HG03175 (cell line): ENCODE measurements at regions not wholly inside any gene's neighbourhood (a gene's known extent, or its start where the extent isn't known, plus 50 kb on each side); places are given as distances from the start of the nearest gene placed in this dataset.

Experiments used
- ATAC-seq: cut with Tn5 transposase; IDR thresholded peaks from one replicate; pipeline ENCODE4 v1.9.1; 2021; ENCODE audit warnings: mild to moderate bottlenecking, moderate library complexity; ENCODE audit not compliant: unreplicated experiment

DNA sequence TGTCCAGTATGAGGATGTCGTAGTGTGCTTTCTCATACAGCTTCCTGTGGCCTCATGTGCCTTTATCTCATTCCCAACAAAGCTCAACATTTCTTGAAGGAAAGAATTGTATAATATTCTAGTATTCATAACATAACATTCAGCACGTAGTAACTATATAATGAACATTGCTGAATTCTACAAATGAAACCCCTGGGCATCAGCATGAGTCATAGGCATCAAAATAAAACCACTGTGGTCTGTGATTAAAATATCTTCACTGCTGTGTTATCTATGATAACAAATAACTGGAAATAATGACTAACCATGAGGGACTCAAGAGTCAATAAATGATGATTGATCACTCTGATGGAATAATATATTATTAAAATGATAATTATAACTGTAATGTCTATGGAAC, 255.2 kb downstream of the EMP1 start:
- ATAC-seq, result no peak

DNA sequence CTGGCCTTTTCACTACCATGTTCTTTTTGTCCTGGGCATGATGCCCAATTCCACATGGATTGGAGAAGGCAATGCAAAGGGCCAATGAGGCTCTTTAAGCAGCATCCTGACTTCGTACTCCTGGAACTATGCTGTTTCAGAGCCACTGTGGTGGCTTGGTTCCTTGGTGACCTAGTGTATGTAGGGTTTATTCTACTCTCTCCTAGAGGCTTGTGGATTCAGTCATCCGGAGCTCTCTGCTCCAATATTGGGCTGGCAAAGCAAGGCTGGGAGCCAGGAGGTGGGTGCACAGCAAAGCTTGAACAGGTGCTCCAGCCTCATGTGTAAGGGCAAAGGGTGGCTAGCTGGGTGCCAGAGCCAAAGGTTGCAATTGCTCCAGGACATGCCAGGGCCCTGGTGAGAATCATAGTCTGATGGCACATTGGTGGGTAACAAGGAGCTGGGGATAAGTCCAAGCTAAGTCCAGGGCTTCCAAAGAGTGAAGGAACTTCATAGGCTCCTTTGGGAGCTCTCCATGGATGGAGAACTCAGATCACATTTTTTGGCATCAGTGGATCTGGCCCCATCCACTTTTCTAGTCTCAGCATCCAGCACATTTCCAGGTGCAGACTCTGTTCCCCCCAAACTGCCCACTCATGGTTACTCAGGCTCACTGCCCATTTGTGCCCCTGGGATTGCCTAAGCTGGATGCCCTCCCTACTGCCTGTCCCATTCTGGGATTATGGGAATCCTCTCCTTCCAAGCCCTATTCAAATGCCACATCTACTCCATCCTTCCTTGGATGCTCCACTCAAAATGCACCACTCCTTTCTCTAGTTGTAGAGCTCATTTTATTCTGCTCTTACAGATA, 253.9 kb downstream of the EMP1 start:
- no peak for ATAC-seq

DNA sequence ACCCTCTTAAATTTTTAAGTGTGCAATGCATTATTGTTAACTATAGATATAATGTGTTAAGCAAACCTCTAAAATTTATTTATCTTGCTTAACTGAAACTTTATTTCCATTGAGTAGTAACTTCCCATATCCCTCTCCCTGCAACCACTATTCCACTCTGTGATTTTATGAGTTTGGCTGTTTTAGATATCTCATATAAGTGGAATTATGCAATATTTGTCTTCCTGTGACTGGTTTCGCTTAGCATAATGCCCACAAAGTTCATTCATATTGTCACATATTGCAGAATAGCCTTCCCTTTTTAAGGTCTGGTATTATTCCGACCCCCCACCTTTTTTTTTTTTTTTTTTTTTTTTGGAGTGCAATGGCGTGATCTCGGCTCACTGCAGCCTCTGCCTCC, 247.6 kb downstream of the EMP1 start:
- ATAC-seq, result no peak

DNA sequence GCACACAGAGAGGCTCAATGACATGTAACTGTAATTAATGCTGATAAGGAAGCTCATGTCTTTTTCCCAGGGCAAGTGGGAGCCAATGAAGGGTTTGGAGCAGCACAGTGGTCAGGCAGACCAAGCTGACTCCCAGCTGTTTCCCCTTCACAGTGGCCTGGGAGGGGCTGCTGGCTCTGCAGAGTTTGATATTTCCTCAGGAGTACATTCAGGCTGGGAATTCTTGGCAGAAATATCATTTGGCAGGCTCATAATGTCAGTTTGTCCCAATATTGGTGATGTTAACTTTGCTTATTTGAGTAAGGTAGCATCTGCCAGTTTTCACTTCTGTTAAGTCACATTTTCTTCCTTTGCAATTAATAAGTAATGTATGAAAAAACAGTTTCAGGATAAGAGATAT, 247.0 kb downstream of the EMP1 start:
- ATAC-seq, result no peak

DNA sequence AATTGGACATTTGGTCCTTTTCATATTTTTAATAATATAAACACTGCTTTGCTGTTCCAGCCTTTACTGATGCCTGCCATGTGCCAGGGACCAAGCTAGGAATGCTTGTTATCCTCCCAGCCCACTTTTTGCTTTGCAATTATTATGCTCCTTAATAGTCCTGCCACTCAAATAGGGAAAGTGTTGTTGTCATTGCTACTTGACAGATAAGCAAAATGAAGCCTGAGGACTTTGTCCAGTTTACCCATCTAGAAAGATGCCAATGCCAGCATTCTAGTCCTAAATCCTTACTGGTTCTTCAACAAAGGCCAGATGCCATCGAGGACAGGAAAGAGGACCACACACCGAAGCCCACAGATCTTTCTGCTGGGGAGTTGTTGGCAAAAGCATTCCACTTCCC, 246.5 kb downstream of the EMP1 start:
- no peak for ATAC-seq

DNA sequence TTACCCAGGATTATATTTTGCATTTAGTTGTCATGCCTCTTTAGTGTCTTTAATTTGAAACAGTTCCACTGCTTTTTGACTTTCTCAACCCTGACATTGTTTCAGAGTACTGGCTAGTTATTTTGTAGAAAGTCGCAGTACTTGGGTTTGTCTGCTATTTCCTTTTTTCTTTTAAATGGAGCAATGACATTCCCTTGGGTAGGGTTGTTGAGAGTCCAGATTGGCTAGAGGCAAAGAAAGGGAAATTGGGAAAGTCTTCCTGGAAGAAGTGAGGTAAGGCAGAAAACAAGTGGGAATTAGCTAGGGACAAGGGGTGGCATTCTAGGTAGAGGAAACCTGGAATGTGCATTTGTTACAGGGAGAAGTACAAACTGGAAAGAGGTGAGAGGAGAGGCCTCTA, 245.9 kb downstream of the EMP1 start:
- ATAC-seq, result no peak

DNA sequence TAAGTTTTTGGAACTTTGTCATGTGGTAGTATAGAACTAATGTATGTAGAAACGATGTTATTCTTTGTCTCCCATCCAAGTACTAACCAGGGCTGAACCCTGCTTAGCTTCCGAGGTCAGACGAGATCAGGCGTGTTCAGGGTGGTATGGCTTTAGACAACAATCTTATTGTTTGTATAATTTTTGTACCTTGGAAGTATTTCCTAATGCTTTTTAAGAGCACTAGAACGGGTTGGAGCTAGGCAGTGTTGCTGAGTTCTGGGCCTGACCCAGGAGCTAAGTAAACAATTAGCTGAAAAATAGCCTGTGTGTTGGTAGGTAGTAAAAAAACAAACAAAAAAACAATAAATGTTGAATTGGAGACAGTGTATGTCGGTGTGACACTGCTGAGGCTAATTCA, 244.3 kb downstream of the EMP1 start:
- ATAC-seq, result no peak

DNA sequence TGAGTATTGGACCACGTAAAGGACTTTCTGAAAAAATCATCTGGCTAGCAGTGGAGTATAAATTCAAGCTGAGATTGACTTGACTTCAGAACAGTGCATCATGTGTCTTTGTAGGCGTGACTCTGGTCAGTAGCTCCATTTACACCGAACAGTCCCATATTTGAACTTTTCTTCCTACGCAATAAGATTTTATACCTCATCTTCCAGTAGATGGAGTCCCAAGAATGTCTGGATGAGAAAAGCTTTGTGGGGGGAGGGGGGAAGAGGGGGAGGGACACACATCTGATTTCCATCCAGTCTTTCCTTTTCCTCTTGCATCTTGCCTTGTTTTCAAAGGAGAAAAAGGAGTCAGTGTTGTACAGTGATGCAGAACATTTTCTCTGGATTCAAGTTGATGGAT, 241.0 kb downstream of the EMP1 start:
- no peak for ATAC-seq

DNA sequence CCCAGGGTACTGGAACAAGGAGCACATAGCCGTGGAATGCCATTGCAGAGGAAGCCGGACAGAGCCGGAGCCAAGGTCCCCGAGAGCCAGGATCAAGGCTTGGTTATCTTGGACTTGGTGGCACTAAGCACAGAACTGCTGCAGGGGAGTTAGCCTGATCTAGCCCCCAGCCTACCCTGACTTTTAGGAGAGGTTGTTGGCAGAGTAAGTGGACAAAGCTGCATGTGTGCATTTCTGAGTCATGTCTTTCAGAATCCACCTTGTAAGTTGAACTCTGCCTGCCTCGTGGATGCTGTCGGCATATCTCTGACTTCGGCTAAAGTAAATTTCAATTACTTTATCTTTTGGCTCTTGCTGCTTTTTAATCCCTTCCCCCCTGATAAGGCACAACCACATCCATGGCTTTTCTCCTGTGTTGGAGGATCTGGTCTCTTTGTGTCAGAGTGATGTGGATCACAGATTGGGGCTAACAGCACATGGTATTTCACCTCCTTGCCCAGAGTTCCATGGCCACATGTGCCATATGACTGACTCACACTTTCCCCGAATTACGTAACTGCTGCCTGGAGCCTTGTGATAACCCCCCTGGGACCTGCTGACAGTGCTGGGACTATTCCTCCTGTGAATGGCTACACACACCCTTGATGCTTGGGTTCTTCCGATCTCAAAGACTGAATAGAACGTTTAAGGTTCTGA, 240.3 kb downstream of the EMP1 start:
- no peak for ATAC-seq

DNA sequence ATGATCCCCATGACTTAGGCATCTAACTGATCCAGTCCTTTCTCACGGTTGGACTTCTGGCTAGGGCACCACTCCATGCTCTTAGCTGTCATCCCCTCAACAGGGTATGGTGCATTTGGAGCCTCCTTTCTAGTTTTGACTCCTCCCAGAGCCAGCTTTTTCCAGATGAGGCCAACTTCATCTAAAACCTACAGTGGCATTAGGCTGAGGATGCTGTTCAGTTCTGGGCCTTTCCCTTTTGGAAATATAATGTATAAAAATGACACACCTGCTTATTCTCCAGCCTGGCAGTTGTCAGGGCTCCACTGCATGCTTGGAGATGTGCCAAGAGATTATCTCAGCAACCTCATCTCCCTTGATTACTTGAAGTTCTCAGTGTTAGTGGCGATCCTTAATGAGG, 239.7 kb downstream of the EMP1 start:
- no peak for ATAC-seq

DNA sequence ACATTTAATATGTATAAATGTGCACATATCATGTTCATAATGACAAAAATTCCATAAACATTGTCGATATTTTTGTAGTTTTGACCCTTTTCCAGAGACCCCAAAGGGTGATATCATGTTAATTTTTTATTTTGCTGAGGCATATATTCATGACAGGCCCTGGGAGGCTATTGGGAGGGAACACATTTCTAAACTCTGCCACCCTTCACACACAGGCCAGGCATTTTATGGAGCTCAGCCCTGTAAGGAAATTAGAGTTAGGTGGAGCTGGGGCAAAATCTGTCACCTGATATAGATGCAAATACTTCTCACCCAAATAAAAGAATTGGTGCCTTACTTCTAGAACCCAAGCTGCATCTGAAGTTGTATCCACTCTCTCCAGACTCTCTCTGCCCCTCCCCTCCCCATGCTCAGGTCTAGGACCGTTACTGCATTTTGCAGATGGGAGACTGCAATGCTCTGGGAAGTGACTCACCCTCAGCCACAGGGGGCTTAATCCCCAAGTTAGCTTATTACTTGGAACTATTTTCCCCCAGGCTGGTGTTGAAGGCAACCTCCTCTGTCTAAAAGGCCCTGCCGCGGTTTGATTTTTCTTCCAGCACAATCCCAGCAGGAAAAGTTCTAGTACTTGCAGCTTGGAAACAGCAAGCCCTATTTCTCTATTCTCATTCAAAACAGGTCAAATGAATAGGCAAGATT, 238.9 kb downstream of the EMP1 start:
- ATAC-seq, result no peak

DNA sequence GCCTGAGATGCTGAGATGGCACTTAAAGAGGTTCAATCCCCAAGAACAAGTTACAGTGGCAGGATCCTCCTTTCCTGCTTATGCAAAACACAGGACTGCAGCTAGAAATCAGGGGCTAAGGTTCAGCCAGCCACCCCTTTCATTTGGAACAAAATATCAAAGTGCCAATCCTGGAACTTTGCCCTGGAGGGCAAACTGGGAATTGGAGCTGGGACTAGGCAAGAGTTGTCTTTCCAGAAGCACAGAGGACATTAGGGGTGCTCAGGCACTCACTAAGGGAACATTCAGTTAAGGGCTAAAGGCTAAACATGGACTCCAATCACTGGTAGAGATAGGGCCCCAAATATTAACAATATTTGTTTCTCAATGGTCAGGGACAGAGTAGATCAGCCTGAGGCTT, 237.2 kb downstream of the EMP1 start:
- no peak for ATAC-seq

DNA sequence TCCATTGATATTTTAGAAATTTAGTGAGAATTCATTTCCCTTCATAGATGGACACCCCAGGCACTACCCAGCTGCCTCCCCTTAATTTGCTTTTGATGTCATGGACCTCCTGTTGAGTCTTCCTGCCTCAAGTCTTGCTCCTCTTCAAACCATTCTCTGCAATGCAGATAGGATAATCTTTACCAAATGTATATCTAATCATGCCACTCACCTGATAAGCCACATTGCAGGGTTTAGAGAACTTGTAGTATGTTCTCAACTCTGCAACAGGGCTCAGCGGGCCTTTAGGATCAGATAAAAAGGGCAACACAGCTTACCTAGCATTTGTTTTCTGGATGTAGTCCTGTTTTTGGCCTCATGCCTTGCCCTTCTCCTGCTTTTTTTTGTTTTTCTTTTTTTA, 234.5 kb downstream of the EMP1 start:
- ATAC-seq, result no peak

DNA sequence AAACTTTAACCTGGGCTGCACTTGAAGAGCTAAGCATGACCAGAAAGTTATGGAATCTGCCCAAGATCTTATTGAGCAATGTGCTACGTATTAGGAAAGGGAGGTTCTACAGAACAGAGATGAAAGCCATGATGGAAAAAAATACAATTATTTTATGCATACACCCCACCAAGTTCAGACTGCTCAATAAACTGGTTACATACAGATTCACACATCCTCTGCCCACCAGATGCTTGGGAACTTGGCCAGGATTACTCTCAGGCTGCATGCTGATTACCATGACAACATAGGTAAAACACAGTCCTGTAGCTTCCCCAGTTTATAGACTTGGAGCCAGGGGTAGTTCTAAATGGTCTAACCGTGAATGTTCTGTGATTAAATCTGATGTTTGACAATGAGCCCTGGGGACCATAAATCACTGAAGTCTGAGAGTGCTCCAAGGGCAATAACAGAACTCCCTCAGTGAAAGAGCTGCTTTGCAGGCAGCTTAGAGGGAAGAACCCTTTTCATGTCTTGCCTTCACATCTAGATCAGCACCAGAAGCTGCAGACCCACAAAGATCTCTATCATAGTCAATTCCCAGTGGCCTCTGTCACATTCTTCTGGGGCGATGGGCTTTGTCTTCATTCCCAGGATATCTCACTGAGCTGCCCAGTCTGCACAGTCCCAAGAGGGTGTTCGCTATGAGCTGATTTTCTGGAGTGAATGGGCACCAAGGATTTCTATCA, 232.2 kb downstream of the EMP1 start:
- ATAC-seq, result no peak

DNA sequence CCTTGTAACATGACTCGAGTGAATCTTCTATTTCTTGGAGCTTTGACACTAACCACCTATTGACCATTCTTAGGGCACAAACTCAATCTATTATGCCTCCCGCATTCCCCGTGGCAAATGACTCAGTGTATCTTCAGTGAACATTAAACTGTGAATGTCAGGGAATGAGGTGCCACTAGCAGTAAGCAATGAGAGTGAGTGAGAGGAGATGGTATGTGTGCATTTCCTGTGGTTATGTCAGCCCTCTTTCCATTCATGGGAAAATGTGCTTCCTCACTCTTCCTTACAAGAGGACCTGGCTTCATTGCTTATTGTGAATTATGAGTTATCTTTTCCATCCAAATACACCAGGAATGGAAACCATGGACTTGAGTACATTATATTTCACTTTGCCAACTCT, 229.2 kb downstream of the EMP1 start:
- ATAC-seq, result no peak

DNA sequence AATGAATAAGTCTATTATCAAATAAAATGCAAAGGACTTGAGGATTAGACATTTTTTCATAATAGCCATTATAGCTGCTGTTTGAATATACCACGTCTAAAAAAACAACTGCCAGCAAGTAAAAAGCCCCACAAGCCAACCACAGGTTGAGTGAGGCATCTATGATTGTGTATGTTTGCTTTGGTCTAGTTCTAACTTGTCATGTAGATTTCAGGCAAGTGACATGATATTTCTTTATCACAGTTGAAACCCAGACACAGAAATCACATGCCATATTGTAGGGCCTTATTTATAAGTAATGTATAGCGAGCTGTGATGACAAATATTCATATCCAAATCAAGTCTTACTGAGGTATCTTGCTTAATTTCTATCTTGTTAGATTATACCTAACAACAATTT, 225.8 kb downstream of the EMP1 start:
- ATAC-seq, result no peak

DNA sequence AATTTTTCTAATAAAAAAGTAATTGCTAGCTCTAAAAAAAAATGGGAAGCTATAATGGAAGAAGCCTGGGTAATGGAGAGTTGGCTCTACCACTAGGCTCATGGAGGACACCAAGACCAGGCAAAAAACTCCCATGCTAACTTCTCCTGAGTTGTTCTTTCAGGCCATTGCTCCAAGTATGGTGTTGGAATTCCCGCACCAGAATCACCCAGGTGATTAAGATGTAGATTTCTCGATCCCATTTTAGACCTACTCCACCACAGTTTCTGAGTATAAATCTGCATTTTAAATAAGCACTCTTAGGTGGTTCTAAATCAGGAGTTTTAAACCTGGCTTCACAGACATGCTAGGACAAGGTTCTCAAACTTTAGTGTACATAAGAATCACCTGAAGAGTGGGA, 221.0 kb downstream of the EMP1 start:
- no peak for ATAC-seq

DNA sequence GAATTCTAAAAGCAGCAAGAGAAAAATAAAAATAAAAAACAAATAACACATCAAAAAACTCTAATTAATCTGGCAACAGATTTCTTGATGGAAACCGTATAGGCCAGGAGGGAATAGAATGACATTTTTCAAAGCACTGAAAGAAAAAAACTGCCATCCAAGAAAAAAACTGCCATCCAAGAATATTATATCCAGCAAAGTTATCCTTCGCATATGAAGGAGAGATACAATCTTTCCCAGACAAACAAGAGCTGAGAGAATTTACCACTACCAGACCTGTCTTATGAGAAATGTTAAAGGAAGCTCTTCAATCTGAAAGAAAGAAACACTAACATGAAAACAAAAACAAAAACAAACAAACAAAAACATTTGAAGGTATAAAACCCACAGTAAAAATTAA, 214.8 kb downstream of the EMP1 start:
- ATAC-seq, result no peak

DNA sequence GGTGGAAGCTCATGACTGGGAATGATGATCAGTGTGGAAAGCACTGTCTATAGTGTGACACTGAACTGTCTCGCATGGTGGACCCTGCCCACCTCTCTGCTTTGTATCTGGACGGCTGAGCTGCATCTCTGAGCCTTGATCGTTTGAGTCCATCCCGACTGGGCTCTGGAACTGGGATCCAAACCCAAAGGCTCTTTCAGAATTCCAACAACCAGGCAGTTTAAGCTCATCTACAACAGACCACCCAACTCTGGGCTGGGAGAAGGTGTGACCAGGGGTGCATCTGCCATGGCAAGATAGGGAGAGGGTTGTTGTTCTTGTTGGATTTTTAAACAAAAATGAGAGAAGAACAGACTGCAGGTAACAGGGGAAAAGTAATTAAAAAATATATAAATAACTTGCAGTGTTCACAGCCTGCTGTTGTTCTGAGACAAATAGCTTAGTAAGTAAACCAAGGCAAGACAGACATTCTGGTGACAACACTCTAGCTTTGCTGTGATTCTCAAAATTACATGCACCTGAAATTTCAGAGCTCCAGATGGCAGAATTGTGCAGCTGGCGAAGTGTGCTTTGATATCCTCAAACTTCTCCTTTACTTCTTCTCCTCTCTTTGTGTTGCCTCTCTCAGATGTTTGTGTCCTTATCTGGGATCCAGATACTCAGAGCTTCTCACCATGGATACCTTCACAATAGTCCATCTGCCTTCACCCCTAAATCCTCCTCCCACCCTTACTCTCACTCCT, 209.6 kb downstream of the EMP1 start:
- ATAC-seq, result no peak

DNA sequence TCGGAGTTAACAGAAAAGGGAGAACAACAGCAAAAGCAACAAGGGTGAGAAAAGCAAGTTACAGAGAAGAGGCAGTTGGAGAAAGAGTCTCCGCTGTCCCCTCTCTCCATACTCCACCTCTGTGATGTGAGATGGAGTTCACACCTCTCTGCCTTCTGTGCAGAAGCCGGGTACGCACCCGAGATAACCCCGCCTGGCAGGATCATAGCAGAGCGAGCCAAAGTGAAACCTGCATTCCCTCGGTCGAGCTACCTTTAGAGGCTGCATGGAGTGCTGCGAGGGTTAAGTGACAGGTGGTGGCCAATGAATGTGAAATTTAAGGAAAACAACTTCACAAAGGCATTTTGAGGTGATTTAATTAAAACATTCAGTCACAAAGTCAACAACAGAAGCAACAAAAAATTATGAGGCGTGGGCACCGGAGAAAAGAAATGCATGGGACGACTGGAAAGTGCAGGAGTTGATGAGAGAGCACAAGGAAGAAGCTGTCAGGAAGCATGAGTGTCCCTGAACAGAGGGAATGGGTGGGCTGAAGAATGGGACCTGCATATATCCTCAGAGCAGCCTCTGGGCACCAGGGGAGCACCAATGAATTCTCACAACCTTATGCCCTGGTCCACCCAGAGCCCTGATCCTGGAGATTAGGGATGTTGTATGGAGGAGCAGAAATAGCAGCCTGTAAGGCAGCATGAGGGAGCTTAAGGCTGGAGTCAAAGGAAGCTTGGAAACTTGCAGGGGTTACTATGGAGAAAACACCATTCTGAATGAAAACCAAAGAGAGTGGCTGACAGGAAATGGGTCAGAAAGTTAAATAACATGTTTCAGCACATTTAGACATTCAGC, 208.3 kb downstream of the EMP1 start:
- ATAC-seq, result no peak
